HepG2 (cell line): ENCODE measurements at regions not wholly inside any gene's neighbourhood (a gene's known extent, or its start where the extent isn't known, plus 50 kb on each side); places are given as distances from the start of the nearest gene placed in this dataset.

ENCODE experiments used
- CTCF ChIP-seq: sonication (generic); formaldehyde crosslinking; IDR thresholded peaks from 2 replicates; pipeline ENCODE4 v1.5.0; 2020; ENCODE audit warnings: mild to moderate bottlenecking, missing genetic modification reagents, moderate library complexity
- FOXP1 ChIP-seq, 2 experiments: fragments of 450-650 bp in 1 of 2; IDR thresholded peaks; 2 replicates each; pipeline ENCODE4 v1.6.1; 2017 to 2018; ENCODE audit warnings: antibody characterized with exemption in 1 of 2
- NFE2L2 ChIP-seq: fragments of 150-350 bp; IDR thresholded peaks from 2 replicates; pipeline ENCODE4 v1.6.1; 2014; ENCODE audit warnings: low read length
- NR1H2 ChIP-seq: sonication (generic); formaldehyde crosslinking; IDR thresholded peaks from 2 replicates; pipeline ENCODE4 v1.8.1; 2022; ENCODE audit warnings: low read depth, missing genetic modification reagents, borderline replicate concordance
- NRL ChIP-seq: sonication (generic); formaldehyde crosslinking; IDR thresholded peaks from 2 replicates; pipeline ENCODE4 v1.5.0; 2020; ENCODE audit warnings: missing genetic modification reagents, mild to moderate bottlenecking, moderate library complexity, borderline replicate concordance
- SUZ12 ChIP-seq: fragments of 150-350 bp; IDR thresholded peaks from 2 replicates; pipeline ENCODE4 v1.6.1; 2014; ENCODE audit warnings: low read depth, low read length
- TOE1 ChIP-seq: sonication (generic); formaldehyde crosslinking; IDR thresholded peaks from 2 replicates; pipeline ENCODE4 v1.4.0; 2020; ENCODE audit warnings: mild to moderate bottlenecking, missing genetic modification reagents
- ZNF124 ChIP-seq: sonication (generic); formaldehyde crosslinking; IDR thresholded peaks from 2 replicates; pipeline ENCODE4 v1.4.0; 2020; ENCODE audit warnings: missing genetic modification reagents
- ZNF224 ChIP-seq: sonication (generic); formaldehyde crosslinking; IDR thresholded peaks from 2 replicates; pipeline ENCODE4 v1.5.0; 2020; ENCODE audit warnings: mild to moderate bottlenecking, missing genetic modification reagents
- TF ChIP-seq, protein P1 (sequence below): sonication (generic); formaldehyde crosslinking; IDR thresholded peaks from 2 replicates; pipeline ENCODE4 v1.5.0; 2020; ENCODE audit warnings: mild to moderate bottlenecking, missing genetic modification reagents
- TF ChIP-seq, protein P2 (sequence below): sonication (generic); formaldehyde crosslinking; IDR thresholded peaks from 2 replicates; pipeline ENCODE4 v1.4.0; 2020; ENCODE audit warnings: missing genetic modification reagents

DNA sequence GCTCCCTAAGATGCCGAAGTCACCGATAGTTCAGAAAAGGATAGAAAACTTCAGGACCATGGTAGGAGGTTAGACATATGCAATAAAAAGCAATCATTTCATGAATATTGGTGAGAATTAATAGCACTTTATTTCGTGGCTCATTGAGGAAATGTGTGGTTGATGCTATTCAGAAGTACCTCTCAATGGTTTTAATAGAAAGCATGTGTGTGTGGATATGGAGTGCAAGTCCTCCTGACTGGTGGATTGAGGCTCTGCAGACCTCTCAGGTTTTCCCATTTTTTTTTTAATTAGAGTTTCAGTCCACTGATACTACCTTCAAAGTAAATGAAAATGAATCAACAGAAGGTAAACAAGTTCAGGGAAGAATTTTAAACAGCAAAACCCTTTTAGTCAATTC, 384.3 kb upstream of the RARB start:
- TF ChIP-seq CTCF (CRISPR knock-in tag) (no peak), FOXP1 (IDR thresholded peaks at IDR 0.05) (no peak), FOXP1 (CRISPR knock-in tag; IDR thresholded peaks at IDR 0.05) (no peak), NR1H2 (CRISPR knock-in tag) (no peak), ZNF224 (CRISPR knock-in tag) (no peak), SUZ12 (no peak), ZNF124 (no peak), NRL (no peak), TOE1 (CRISPR knock-in tag) (no peak), NFE2L2 (no peak)
- TF ChIP-seq, protein P1, sequence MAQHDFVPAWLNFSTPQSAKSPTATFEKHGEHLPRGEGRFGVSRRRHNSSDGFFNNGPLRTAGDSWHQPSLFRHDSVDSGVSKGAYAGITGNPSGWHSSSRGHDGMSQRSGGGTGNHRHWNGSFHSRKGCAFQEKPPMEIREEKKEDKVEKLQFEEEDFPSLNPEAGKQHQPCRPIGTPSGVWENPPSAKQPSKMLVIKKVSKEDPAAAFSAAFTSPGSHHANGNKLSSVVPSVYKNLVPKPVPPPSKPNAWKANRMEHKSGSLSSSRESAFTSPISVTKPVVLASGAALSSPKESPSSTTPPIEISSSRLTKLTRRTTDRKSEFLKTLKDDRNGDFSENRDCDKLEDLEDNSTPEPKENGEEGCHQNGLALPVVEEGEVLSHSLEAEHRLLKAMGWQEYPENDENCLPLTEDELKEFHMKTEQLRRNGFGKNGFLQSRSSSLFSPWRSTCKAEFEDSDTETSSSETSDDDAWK (CRISPR knock-in tag): no peak
- TF ChIP-seq, protein P2, sequence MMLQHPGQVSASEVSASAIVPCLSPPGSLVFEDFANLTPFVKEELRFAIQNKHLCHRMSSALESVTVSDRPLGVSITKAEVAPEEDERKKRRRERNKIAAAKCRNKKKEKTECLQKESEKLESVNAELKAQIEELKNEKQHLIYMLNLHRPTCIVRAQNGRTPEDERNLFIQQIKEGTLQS (CRISPR knock-in tag): no peak
